ENCODE measurements at regions not wholly inside any gene's neighbourhood (a gene's known extent, or its start where the extent isn't known, plus 50 kb on each side); places are given as distances from the start of the nearest gene placed in this dataset.
"Not testable (repeated sequence)": the region's sequence is repeated elsewhere in the genome, so short reads cannot be mapped to it uniquely, and the experiment has no call there.

DNA sequence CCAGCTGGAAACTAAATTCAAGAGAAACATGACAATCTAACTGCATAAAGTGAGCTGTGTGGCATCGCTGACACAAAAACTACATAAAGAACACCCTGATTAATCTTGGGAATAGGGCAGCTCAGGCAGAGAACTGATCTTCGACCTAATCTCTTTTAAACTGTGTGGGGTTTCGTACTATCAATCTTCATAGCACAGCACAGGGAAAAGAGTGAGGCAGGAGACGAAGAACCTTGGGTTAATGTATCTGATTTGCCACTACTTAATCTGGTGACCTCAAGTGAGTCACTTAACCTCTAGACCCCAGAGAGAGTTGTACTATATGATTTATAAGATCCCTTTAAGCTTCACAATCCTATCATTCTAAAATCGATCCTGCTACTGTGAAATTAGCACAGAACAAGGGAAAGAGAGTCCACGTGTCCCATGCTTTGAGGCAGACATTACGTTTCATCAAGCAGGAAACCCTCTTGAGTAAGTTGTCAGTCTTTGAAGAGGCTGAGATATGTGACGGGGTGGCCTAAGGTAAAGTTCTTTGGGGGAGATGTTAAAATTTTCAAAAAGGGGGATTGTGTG is 519.7 kb downstream of the SOCS6 start:
- Mint-ChIP-seq H3K4me3 (no peak overlapping the region), H3K4me1 (ENCODE audit: low read depth) (no peaks in the 10 kb centered on the region), H3K9me3 (peaks cover 57% of the 10 kb centered on the region), H3K27me3 (ENCODE audit: insufficient read depth) (no peaks in the 10 kb centered on the region; the same call in none of the 2 replicates), H3K36me3 (ENCODE audit: low read depth) (no peaks in the 10 kb centered on the region), H3K27ac (no peak overlapping the region)
- no peak for DNase-seq
- TF ChIP-seq, protein P1, sequence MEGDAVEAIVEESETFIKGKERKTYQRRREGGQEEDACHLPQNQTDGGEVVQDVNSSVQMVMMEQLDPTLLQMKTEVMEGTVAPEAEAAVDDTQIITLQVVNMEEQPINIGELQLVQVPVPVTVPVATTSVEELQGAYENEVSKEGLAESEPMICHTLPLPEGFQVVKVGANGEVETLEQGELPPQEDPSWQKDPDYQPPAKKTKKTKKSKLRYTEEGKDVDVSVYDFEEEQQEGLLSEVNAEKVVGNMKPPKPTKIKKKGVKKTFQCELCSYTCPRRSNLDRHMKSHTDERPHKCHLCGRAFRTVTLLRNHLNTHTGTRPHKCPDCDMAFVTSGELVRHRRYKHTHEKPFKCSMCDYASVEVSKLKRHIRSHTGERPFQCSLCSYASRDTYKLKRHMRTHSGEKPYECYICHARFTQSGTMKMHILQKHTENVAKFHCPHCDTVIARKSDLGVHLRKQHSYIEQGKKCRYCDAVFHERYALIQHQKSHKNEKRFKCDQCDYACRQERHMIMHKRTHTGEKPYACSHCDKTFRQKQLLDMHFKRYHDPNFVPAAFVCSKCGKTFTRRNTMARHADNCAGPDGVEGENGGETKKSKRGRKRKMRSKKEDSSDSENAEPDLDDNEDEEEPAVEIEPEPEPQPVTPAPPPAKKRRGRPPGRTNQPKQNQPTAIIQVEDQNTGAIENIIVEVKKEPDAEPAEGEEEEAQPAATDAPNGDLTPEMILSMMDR (IDR thresholded peaks at IDR 0.05), result no peak

GRCh38 chr18:70781860-70782453 is 493.1 kb downstream of the SOCS6 start:
- H3K36me3 Mint-ChIP-seq (ENCODE audit: low read depth), result peaks cover 4% of the 10 kb centered on the region; the same call in 1 of the 2 replicates
- H3K9me3 Mint-ChIP-seq, result peaks cover 17% of the 10 kb centered on the region
- DNase-seq, result peak; percentile 0
- TF ChIP-seq, protein P1 (IDR thresholded peaks at IDR 0.05), result peak; percentile 35; the same call in 1 of the 2 replicates
- no peak overlapping the region for H3K4me3 Mint-ChIP-seq
- no peaks in the 10 kb centered on the region; the same call in none of the 2 replicates for H3K27me3 Mint-ChIP-seq (ENCODE audit: insufficient read depth)
- no peak overlapping the region for H3K27ac Mint-ChIP-seq
- no peaks in the 10 kb centered on the region for H3K4me1 Mint-ChIP-seq (ENCODE audit: low read depth)

- H3K36me3 Mint-ChIP-seq (ENCODE audit: low read depth); DNase-seq; H3K27ac Mint-ChIP-seq; H3K27me3 Mint-ChIP-seq (ENCODE audit: insufficient read depth); H3K4me1 Mint-ChIP-seq (ENCODE audit: low read depth); H3K4me3 Mint-ChIP-seq: not testable (repeated sequence)
- peaks cover 45% of the 10 kb centered on the region for H3K9me3 Mint-ChIP-seq
Observed at GRCh38 chr18:70766254-70766653, 477.4 kb downstream of the SOCS6 start.

DNA sequence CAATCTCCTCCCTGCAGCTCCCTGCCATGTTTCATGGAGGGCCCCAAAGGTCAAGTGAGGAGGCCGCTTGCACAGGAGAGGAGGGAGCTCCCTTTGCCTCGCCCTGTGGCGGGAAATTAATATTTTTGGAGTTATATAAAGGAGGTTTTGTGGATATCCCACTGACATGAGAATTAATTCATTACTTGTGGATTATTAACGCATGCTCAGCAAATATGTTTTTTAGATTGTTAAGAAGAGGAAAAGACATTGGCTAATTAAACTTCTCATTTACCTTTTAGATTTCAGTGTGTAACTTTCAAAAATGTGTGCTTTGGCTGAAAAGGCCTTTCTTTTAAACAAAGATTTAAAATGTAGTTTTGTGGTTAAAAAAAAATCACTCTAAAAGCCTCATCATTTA is 474.0 kb downstream of the SOCS6 start:
- Mint-ChIP-seq H3K4me3 (no peak overlapping the region), H3K4me1 (ENCODE audit: low read depth) (no peaks in the 10 kb centered on the region), H3K27ac (no peak overlapping the region), H3K36me3 (ENCODE audit: low read depth) (peaks cover 5% of the 10 kb centered on the region), H3K9me3 (peaks cover 49% of the 10 kb centered on the region), H3K27me3 (ENCODE audit: insufficient read depth) (no peaks in the 10 kb centered on the region)
- TF ChIP-seq, protein P1 (IDR thresholded peaks at IDR 0.05), result no peak
- DNase-seq, result no peak

DNA sequence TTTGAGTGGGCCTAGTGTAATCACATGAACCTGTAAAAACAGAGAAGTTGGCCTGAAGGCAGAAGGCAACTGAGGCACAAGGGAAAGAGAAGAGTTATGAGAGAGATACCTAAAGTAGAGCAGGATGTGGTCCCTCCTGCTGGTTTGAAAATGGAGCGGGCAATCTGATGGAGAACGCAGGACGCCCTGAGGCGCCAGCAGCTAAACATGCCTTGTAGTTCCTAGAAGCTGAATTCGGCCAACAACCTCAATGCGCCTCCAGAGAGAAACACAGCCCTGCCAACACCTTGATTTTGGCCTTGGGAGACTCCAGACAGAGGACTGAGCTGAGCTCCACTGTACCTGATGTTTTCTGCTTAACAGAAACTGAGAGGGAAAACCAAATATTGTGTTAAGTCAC is 469.9 kb downstream of the SOCS6 start:
- H3K27ac Mint-ChIP-seq, result no peak overlapping the region
- TF ChIP-seq, protein P1 (IDR thresholded peaks at IDR 0.05), result no peak
- peaks cover 2% of the 10 kb centered on the region; the same call in 1 of the 2 replicates for H3K36me3 Mint-ChIP-seq (ENCODE audit: low read depth)
- peaks cover 46% of the 10 kb centered on the region for H3K9me3 Mint-ChIP-seq
- no peaks in the 10 kb centered on the region for H3K4me1 Mint-ChIP-seq (ENCODE audit: low read depth)
- no peak for DNase-seq
- H3K27me3 Mint-ChIP-seq (ENCODE audit: insufficient read depth), result no peaks in the 10 kb centered on the region
- no peak overlapping the region for H3K4me3 Mint-ChIP-seq

DNA sequence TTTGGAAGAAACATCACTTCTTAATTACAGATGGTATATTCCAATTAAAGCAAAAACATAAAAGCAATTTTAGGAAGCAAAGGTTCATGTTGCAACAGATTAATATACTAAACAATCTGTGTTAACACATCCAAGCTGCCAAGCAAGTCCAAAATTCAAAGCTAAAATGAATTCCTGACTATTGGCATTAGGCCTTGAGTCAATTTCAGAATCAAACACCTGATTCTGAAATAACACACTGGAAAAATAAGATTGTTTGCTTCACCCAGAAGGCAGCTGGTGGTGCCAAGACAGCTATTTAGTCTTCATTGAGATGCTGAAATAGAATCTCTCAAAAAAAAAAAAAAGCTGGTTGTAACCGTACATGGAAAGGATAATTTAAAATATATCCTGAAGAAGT is 465.6 kb downstream of the SOCS6 start:
- TF ChIP-seq, protein P1 (IDR thresholded peaks at IDR 0.05), result no peak
- Mint-ChIP-seq H3K4me3 (no peak overlapping the region), H3K27me3 (ENCODE audit: insufficient read depth) (no peaks in the 10 kb centered on the region)

More for the DNA sequence above, 465.6 kb downstream of the SOCS6 start:
- H3K27ac Mint-ChIP-seq, result no peak overlapping the region
- H3K4me1 Mint-ChIP-seq (ENCODE audit: low read depth), result no peaks in the 10 kb centered on the region
- peaks cover 40% of the 10 kb centered on the region for H3K9me3 Mint-ChIP-seq
- DNase-seq, result no peak
- peaks cover 4% of the 10 kb centered on the region; the same call in 1 of the 2 replicates for H3K36me3 Mint-ChIP-seq (ENCODE audit: low read depth)
